Fibroblast of the aortic adventitia (primary cell): ENCODE measurements at regions not wholly inside any gene's neighbourhood (a gene's known extent, or its start where the extent isn't known, plus 50 kb on each side); places are given as distances from the start of the nearest gene placed in this dataset.
"Not testable (repeated sequence)": the region's sequence is repeated elsewhere in the genome, so short reads cannot be mapped to it uniquely, and the experiment has no call there.

Source experiments
- DNase-seq: peaks from one replicate; pipeline ENCODE4 v3.0.0-alpha.2; 2010; ENCODE audit warnings: low read depth
- H3K4me3 ChIP-seq: 2 replicates; pipeline ENCODE4 v1.5.1; 2011; ENCODE audit warnings: low read depth, mild to moderate bottlenecking, control low read depth, low read length, moderate library complexity
- TF ChIP-seq, protein P1 (sequence below): IDR thresholded peaks from 2 replicates; pipeline ENCODE4 v1.5.1; 2011; ENCODE audit warnings: mild to moderate bottlenecking, low read length, control low read depth, inconsistent platforms; ENCODE audit not compliant: insufficient read depth

DNA sequence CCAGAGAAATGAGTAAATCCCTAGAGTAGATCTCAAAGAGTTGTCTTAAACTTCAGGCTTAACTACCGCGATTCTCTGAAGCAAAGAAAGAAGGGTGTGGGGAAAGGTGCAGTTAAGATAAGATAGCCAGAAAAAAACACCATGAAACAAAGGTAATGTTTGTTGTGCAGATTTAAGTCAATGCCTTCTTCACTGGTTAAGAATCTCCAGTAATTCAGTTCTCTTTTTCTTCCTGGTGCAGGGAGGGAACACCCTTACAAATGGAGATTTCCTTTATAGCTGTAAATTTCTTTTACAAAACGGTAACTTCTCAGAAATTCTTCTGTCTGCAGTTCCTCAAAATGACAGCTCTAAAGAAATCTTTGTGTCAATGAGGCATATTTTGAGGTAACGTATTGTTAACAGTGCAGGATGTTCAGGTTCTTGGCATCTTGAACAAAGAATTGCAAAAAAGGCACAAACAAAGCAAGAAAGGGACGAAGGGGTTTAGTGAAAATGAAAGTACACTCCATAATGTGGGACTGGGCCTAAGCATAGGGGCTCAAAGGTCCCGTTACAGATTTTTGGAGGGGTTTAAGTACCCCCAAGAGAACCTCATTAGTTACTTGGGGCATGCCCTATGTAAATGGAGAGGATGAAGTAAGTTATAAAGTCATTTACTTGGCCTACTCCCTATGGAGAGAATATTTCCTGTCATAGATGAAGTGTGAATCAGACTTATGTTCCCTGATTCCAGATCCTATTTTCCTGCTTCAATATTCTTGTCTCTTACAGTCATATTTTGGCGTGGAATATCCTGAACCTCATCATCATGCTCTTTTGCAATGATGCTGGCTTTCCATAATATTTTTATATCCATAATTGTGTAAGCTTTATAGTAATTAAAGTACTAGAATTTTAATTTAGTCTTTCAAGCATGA lies 492.0 kb downstream of the PCDH11X start:
- TF ChIP-seq, protein P1, sequence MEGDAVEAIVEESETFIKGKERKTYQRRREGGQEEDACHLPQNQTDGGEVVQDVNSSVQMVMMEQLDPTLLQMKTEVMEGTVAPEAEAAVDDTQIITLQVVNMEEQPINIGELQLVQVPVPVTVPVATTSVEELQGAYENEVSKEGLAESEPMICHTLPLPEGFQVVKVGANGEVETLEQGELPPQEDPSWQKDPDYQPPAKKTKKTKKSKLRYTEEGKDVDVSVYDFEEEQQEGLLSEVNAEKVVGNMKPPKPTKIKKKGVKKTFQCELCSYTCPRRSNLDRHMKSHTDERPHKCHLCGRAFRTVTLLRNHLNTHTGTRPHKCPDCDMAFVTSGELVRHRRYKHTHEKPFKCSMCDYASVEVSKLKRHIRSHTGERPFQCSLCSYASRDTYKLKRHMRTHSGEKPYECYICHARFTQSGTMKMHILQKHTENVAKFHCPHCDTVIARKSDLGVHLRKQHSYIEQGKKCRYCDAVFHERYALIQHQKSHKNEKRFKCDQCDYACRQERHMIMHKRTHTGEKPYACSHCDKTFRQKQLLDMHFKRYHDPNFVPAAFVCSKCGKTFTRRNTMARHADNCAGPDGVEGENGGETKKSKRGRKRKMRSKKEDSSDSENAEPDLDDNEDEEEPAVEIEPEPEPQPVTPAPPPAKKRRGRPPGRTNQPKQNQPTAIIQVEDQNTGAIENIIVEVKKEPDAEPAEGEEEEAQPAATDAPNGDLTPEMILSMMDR = no peak
- DNase-seq = no peak
- H3K4me3 ChIP-seq = no peak overlapping the region

- not testable (repeated sequence) for DNase-seq, H3K4me3 ChIP-seq
Observed at GRCh38 chrX:92278556-92278955, 499.4 kb downstream of the PCDH11X start.

- DNase-seq, H3K4me3 ChIP-seq: not testable (repeated sequence)
Observed at GRCh38 chrX:92280347-92280746, 501.2 kb downstream of the PCDH11X start.

DNA sequence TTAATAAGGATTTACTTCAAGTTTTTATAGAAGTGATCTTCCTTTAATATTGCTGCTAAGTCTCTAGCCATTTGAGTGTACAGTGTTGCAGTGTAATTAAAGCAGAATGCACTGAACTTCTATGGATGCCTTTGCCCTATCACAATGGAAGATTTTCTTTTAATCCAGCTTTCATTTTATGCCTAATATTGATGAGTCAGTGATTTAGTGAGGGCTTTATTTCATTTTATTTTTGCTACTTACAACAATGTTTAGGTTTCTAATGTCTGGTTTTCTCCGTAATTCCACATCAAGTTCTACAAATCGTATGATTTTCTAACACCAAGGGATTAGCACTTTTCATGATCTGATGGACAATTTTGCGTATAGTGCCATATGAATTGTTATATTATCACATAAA lies 504.1 kb downstream of the PCDH11X start:
- TF ChIP-seq, protein P1 = no peak

GRCh38 chrX:92298067-92298466 lies 518.9 kb downstream of the PCDH11X start:
- not testable (repeated sequence) for DNase-seq, H3K4me3 ChIP-seq

More for the DNA sequence above, 504.1 kb downstream of the PCDH11X start:
- no peak for DNase-seq
- no peak overlapping the region for H3K4me3 ChIP-seq

GRCh38 chrX:92333194-92333593 lies 554.0 kb downstream of the PCDH11X start:
- not testable (repeated sequence) for H3K4me3 ChIP-seq, DNase-seq

GRCh38 chrX:92351065-92351464 lies 571.9 kb downstream of the PCDH11X start:
- not testable (repeated sequence) for H3K4me3 ChIP-seq, DNase-seq

- DNase-seq = no peak
- no peak overlapping the region for H3K4me3 ChIP-seq
- TF ChIP-seq, protein P1 = no peak
Observed at GRCh38 chrX:92351511-92351910, 572.3 kb downstream of the PCDH11X start.
